Brain pericyte (primary cell): ENCODE measurements at regions not wholly inside any gene's neighbourhood (a gene's known extent, or its start where the extent isn't known, plus 50 kb on each side); places are given as distances from the start of the nearest gene placed in this dataset.
"Not testable (repeated sequence)": the region's sequence is repeated elsewhere in the genome, so short reads cannot be mapped to it uniquely, and the experiment has no call there.

ENCODE experiments used
- DNase-seq: peaks from one replicate; pipeline ENCODE4 v3.0.0-alpha.2; 2012; ENCODE audit warnings: low read depth, low spot score

- DNase-seq, result no peak
Observed at GRCh38 chr7:159209429-159209828, 64.8 kb upstream of the VIPR2 start.

- no peak for DNase-seq
Observed at GRCh38 chr7:159207951-159208350, 63.3 kb upstream of the VIPR2 start.

DNA sequence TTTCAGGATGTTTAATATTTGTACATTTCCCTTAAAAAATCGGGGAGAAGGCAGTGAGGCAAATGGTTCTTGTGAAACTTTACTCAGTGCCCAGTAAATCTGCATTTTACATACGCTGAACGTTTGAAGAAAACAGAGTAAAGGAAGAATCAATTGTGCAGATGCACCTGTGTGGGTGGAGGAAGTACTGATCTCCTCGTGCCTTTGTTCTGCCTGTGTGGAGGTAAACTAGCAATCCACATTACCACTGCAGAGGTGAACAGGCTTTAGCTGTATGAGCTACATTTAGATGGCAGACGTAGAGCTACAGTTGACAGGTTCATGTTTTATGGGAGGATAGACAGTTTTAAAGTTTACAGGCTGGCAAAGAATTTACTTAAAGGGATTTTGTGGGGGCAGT lies 62.7 kb upstream of the VIPR2 start:
- no peak for DNase-seq

GRCh38 chr7:159205833-159206232 lies 61.2 kb upstream of the VIPR2 start:
- no peak for DNase-seq

GRCh38 chr7:159204664-159205063 lies 60.0 kb upstream of the VIPR2 start:
- DNase-seq, result no peak

DNA sequence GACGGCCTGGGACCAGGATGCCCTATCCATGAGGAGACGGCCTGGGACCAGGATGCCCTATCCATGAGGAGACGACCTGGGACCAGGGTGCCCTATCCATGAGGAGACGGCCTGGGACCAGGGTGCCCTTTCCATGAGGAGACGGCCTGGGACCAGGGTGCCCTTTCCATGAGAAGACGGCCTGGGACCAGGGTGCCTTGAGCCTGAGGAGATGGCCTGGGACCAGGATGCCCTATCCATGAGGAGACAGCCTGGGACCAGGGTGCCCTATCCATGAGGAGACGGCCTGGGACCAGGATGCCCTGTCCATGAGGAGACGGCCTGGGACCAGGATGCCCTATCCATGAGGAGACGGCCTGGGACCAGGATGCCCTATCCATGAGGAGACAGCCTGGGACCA lies 58.6 kb upstream of the VIPR2 start:
- DNase-seq, result not testable (repeated sequence)

- DNase-seq, result no peak
Observed at GRCh38 chr7:159201722-159202330, 57.2 kb upstream of the VIPR2 start.

- no peak for DNase-seq
Observed at GRCh38 chr7:159200421-159200820, 55.8 kb upstream of the VIPR2 start.

DNA sequence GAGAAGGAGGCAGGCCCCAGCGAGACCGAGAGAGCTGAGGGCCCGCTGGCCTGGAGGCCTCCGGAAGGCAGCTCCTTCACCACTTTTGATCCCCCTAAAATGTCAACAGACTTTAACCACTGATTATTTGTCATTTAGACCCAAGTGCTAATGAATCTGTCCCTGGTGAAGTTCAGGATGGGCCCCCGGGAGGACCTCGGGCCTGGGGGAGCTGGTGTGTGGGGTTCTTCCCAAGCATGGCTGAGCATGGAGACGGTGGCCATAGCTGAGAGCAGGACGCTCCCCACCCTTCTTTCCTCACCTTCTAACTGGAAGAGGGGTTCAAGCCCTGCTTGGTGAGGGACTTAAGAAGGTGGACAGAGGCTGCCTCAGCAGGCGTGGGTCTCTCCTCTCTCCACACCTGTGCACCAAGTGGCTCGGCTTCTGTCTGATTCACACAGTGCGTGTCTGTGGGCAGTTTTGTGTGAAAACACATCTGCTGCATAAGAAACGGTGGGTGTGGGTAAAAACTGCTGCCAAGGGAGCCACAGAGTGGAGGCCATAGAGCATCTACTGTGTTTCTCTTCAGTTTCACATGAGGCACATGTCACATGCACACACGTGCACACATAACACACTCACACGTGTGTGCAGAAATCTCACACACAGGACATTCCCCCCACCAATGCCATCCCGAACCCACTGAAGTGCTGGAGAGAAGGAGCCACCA lies 53.5 kb upstream of the VIPR2 start:
- DNase-seq, result no peak

GRCh38 chr7:159197066-159197975 lies 52.7 kb upstream of the VIPR2 start:
- no peak for DNase-seq

DNA sequence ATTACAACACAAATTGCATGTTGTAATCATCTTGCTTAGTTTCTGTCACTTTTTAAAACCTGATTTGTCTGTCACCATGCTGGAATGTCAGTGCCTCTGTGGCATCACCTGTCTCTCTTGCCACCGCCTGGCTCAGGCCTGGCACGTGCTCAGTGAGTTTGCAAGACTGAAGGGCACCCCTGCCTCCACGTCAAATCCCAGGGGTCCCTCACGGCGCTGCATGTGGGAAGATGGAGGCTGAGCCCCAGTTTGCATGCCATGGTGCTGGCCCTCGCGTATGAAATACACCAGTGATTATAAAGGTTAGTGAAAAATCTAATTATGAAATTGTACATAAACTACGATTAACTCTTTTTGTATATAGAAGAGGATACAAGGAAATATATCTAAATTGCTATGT lies 51.9 kb upstream of the VIPR2 start:
- no peak for DNase-seq

DNA sequence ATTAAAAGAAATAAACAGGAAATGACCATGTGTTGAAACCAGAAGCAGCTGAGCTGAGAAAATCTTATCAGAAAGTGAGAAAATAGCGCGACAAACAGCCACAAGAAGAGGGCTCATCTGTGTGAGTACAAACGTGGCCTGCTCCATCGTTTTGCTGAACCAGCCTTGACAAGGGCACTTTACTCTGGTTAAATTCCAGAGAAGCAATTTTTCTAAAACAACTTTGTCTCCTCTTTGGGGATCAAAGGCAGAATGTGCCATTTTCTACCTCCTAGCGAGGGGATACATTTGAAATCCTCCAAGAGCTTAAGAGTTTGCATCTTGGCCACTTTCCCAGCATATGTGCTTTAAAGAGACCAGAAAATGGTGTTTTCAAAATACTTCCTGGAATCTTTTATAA lies 51.3 kb upstream of the VIPR2 start:
- DNase-seq, result no peak
